Endodermal cell (in vitro differentiated cells): ENCODE measurements at regions not wholly inside any gene's neighbourhood (a gene's known extent, or its start where the extent isn't known, plus 50 kb on each side); places are given as distances from the start of the nearest gene placed in this dataset.

ENCODE experiments used
- DNase-seq: peaks from one replicate; pipeline ENCODE4 v3.0.0-alpha.2; 2017
- H3K27ac ChIP-seq: 2 replicates; pipeline ENCODE4 v1.5.1; 2013; ENCODE audit warnings: mild to moderate bottlenecking, low read depth, low read length, moderate library complexity
- H3K27me3 ChIP-seq: 2 replicates; pipeline ENCODE4 v1.6.1; 2013; ENCODE audit warnings: mild to moderate bottlenecking, low read length, moderate library complexity; ENCODE audit not compliant: insufficient read depth, control insufficient read depth, poor library complexity, severe bottlenecking
- H3K36me3 ChIP-seq: 2 replicates; pipeline ENCODE4 v1.7.0; 2013; ENCODE audit warnings: mild to moderate bottlenecking, low read length, moderate library complexity; ENCODE audit not compliant: control insufficient read depth, insufficient read depth
- H3K4me1 ChIP-seq: one replicate; pipeline ENCODE4 v1.7.0; 2013; ENCODE audit warnings: low read length; ENCODE audit not compliant: control insufficient read depth, insufficient read depth
- H3K4me3 ChIP-seq: 2 replicates; pipeline ENCODE4 v1.5.1; 2013; ENCODE audit warnings: mild to moderate bottlenecking, low read length, moderate library complexity
- H3K9ac ChIP-seq: 2 replicates; pipeline ENCODE4 v1.6.1; 2013; ENCODE audit warnings: mild to moderate bottlenecking, low read length, moderate library complexity; ENCODE audit not compliant: poor library complexity, severe bottlenecking; ENCODE audit errors: extremely low read depth
- H3K9me3 ChIP-seq: 2 replicates; pipeline ENCODE4 v1.6.1; 2013; ENCODE audit warnings: mild to moderate bottlenecking, low read length, moderate library complexity; ENCODE audit not compliant: control insufficient read depth
- H3K27ac Mint-ChIP-seq: 2 replicates; pipeline ENCODE4 v1.8.0; 2020; ENCODE audit warnings: mixed read lengths
- H3K27me3 Mint-ChIP-seq: 2 replicates; pipeline ENCODE4 v1.8.0; 2021; ENCODE audit warnings: mild to moderate bottlenecking, mixed read lengths; ENCODE audit not compliant: insufficient read depth
- H3K36me3 Mint-ChIP-seq: 2 replicates; pipeline ENCODE4 v1.8.0; 2020; ENCODE audit warnings: low read depth, mixed read lengths
- H3K4me1 Mint-ChIP-seq: 2 replicates; pipeline ENCODE4 v1.8.0; 2020; ENCODE audit warnings: mixed read lengths
- H3K4me3 Mint-ChIP-seq: 2 replicates; pipeline ENCODE4 v1.8.0; 2020; ENCODE audit warnings: mild to moderate bottlenecking, moderate library complexity, mixed read lengths
- H3K9me3 Mint-ChIP-seq: 2 replicates; pipeline ENCODE4 v1.8.0; 2020; ENCODE audit warnings: mild to moderate bottlenecking, mixed read lengths
- CTCF ChIP-seq: fragments of 200-600 bp; sonication (generic); conservative IDR thresholded peaks from 2 replicates; pipeline ENCODE4 v1.5.0; 2021; ENCODE audit warnings: antibody characterized with exemption, mild to moderate bottlenecking
- WGBS, 2 experiments: methylation state at CpG; one replicate each; pipeline versions ENCODE4 v1.1.5 to v1.1.7; 2013; ENCODE audit warnings: missing lambda C conversion rate in 2 of 2, mixed read lengths in 1 of 2; ENCODE audit not compliant: insufficient coverage in 1 of 2, insufficient read length in 1 of 2; 5-methylcytosine and 5-hydroxymethylcytosine counted together

GRCh38 chr1:184329245-184329953 is 57.4 kb upstream of the C1orf21 start:
- H3K4me3 ChIP-seq: no peak overlapping the region
- no peak overlapping the region for H3K27ac Mint-ChIP-seq
- no peaks in the 10 kb centered on the region for H3K27me3 Mint-ChIP-seq

GRCh38 chr1:184329962-184330868 is 56.6 kb upstream of the C1orf21 start:
- Histone ChIP-seq H3K27me3 (no peaks in the 10 kb centered on the region), H3K27ac (peak overlapping the region; percentile 14), H3K9ac (no peak overlapping the region), H3K4me3 (no peak overlapping the region), H3K9me3 (peaks cover 14% of the 10 kb centered on the region), H3K36me3 (no peaks in the 10 kb centered on the region), H3K4me1 (no peaks in the 10 kb centered on the region)
- H3K4me3 Mint-ChIP-seq: no peak overlapping the region
- TF ChIP-seq CTCF: no peak
- 85 to 92% methylated on average over 7 of the region's 7 CpGs for WGBS, 2 experiments
- peaks cover 7% of the 10 kb centered on the region for H3K9me3 Mint-ChIP-seq
- no peaks in the 10 kb centered on the region for H3K27me3 Mint-ChIP-seq
- H3K4me1 Mint-ChIP-seq: no peaks in the 10 kb centered on the region
- DNase-seq: no peak
- H3K36me3 Mint-ChIP-seq: no peaks in the 10 kb centered on the region
- H3K27ac Mint-ChIP-seq: no peak overlapping the region

More at GRCh38 chr1:184329245-184329953, 57.4 kb upstream of the C1orf21 start:
- H3K9ac ChIP-seq: no peak overlapping the region
- DNase-seq: no peak
- 83 to 93% methylated on average over 1 to 7 of the region's 7 CpGs for WGBS, 2 experiments
- H3K27me3 ChIP-seq: no peaks in the 10 kb centered on the region
- H3K27ac ChIP-seq: no peak overlapping the region
- no peak for TF ChIP-seq CTCF
- H3K9me3 ChIP-seq: peaks cover 14% of the 10 kb centered on the region
- Mint-ChIP-seq H3K9me3 (peaks cover 7% of the 10 kb centered on the region), H3K4me1 (no peaks in the 10 kb centered on the region), H3K36me3 (no peaks in the 10 kb centered on the region), H3K4me3 (no peak overlapping the region)
- H3K36me3 ChIP-seq: no peaks in the 10 kb centered on the region
- no peaks in the 10 kb centered on the region for H3K4me1 ChIP-seq

- DNase-seq: no peak
- H3K4me3 ChIP-seq: no peak overlapping the region
- Mint-ChIP-seq H3K27me3 (no peaks in the 10 kb centered on the region), H3K36me3 (no peaks in the 10 kb centered on the region), H3K4me3 (no peak overlapping the region), H3K27ac (no peak overlapping the region), H3K4me1 (no peaks in the 10 kb centered on the region), H3K9me3 (peaks cover 7% of the 10 kb centered on the region)
- no peaks in the 10 kb centered on the region for H3K27me3 ChIP-seq
- H3K27ac ChIP-seq: peak overlapping the region; percentile 14
- H3K9ac ChIP-seq: no peak overlapping the region
- no peak for TF ChIP-seq CTCF
- peaks cover 14% of the 10 kb centered on the region for H3K9me3 ChIP-seq
- WGBS, 2 experiments: 78 to 94% methylated on average over 1 to 4 of the region's 4 CpGs
- no peaks in the 10 kb centered on the region for H3K36me3 ChIP-seq
- no peaks in the 10 kb centered on the region for H3K4me1 ChIP-seq
Measured at GRCh38 chr1:184330875-184331274, 56.0 kb upstream of the C1orf21 start.
